ENCODE measurements at regions not wholly inside any gene's neighbourhood (a gene's known extent, or its start where the extent isn't known, plus 50 kb on each side); places are given as distances from the start of the nearest gene placed in this dataset.
"Not testable (repeated sequence)": the region's sequence is repeated elsewhere in the genome, so short reads cannot be mapped to it uniquely, and the experiment has no call there.

GRCh38 chr12:33966219-33966618, 56.1 kb upstream of the ALG10 start:
- H3K4me3 ChIP-seq (ENCODE audit: low read length); H3K27me3 ChIP-seq (ENCODE audit: insufficient read depth, low read length); H3K36me3 ChIP-seq (ENCODE audit: insufficient read depth, low read length); H3K9me3 ChIP-seq (ENCODE audit: low read length); H3K4me1 ChIP-seq (ENCODE audit: insufficient read depth, low read length); H2AFZ ChIP-seq (ENCODE audit: low read depth, low read length): not testable (repeated sequence)

- no peak overlapping the region for H2AFZ ChIP-seq (ENCODE audit: low read depth, low read length)
- H3K9me3 ChIP-seq (ENCODE audit: low read length), result no peaks in the 10 kb centered on the region
- no peaks in the 10 kb centered on the region for H3K4me1 ChIP-seq (ENCODE audit: insufficient read depth, low read length)
- no peaks in the 10 kb centered on the region for H3K27me3 ChIP-seq (ENCODE audit: insufficient read depth, low read length)
- no peak overlapping the region for H3K4me3 ChIP-seq (ENCODE audit: low read length)
- H3K36me3 ChIP-seq (ENCODE audit: insufficient read depth, low read length), result no peaks in the 10 kb centered on the region
Measured at GRCh38 chr12:33967760-33968159, 54.5 kb upstream of the ALG10 start.

Measured in neuron (in vitro differentiated cells).